ENCODE measurements at regions not wholly inside any gene's neighbourhood (a gene's known extent, or its start where the extent isn't known, plus 50 kb on each side); places are given as distances from the start of the nearest gene placed in this dataset.

DNA sequence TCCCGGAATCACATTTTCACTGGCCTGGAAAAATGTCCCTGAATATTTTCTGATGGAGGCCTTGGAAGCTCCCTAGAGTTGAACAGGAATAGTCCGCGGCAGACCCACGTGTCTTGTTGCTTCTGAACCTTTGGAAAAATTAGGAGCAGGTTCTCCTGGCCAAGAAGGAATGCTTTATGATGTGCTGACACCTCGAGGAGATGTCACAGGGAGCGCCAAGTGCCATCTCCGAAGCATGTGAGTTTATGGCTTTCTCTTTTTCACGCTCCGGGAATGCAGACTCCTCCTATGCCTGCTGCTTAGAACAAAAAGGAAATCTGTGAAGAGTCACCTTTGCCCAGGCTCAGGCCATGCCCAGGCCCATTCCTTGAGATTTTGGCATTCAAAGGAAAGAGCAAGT, 84.6 kb downstream of the BOD1 start:
- no peak overlapping the region for H2AK5ac ChIP-seq (ENCODE audit: low read depth, low read length)
- DNase-seq (ENCODE audit: low read depth in 1 of 2, low spot score in 2 of 2): no peak
- 0 out of 2 replicates have a peak, but pooled peaks cover 2% of the 10 kb centered on the region for H3K23me2 ChIP-seq (ENCODE audit: low read depth, low read length)
- H2BK15ac ChIP-seq (ENCODE audit: low read length): no peak overlapping the region
- no peak overlapping the region for H3K14ac ChIP-seq (ENCODE audit: insufficient read length)
- H3K79me2 ChIP-seq (ENCODE audit: control insufficient read depth in 1 of 2, insufficient read depth in 2 of 2, low read length in 2 of 2): no peaks in the 10 kb centered on the region
- H3K4me3 ChIP-seq (ENCODE audit: extremely low read depth in 1 of 4, insufficient read depth in 2 of 4, low read depth in 3 of 4, low read length in 4 of 4): no peak overlapping the region
- no peak overlapping the region for H3K56ac ChIP-seq (replicated peaks; ENCODE audit: insufficient read length, low read depth, low read length)
- no peaks in the 10 kb centered on the region for H3K79me1 ChIP-seq (ENCODE audit: low read depth, low read length)
- no peak overlapping the region for H3K9ac ChIP-seq (replicated peaks in 1 of 4; ENCODE audit: extremely low read depth in 1 of 4, low read depth in 3 of 4, low read length in 3 of 4)
- FAIRE-seq: no peak
- H3K4me2 ChIP-seq (ENCODE audit: insufficient read depth in 1 of 2, low read depth in 2 of 2, low read length in 2 of 2): no peak overlapping the region
- no peak overlapping the region for H4K8ac ChIP-seq (ENCODE audit: extremely low read depth, insufficient read depth, low read length)
- H2BK120ac ChIP-seq (replicated peaks; ENCODE audit: low read depth, low read length): no peak overlapping the region
- no peaks in the 10 kb centered on the region for H4K20me1 ChIP-seq (replicated peaks in 1 of 2; ENCODE audit: control insufficient read depth in 1 of 2, insufficient read depth in 2 of 2, low read length in 2 of 2)
- H2BK5ac ChIP-seq (ENCODE audit: low read depth, low read length): no peak overlapping the region
- no peak overlapping the region for H4K5ac ChIP-seq (ENCODE audit: insufficient read length, low read depth, low read length)
- H3K18ac ChIP-seq (ENCODE audit: extremely low read depth, low read length): no peak overlapping the region
- H3K36me3 ChIP-seq (ENCODE audit: control insufficient read depth in 2 of 4, insufficient read depth in 4 of 4, low read length in 3 of 4): no peaks in the 10 kb centered on the region
- no peaks in the 10 kb centered on the region for H3K4me1 ChIP-seq (replicated peaks in 1 of 4; ENCODE audit: control insufficient read depth in 3 of 4, insufficient read depth in 4 of 4, low read length in 3 of 4)
- H3K9me3 ChIP-seq (ENCODE audit: insufficient read depth in 2 of 2, low read depth in 1 of 2, low read length in 1 of 2): no peaks in the 10 kb centered on the region
- peaks cover 0 to 1% (median 0%) of the 10 kb centered on the region in 4 experiments; a peak in 2 of 7 replicates for H3K27me3 ChIP-seq (replicated peaks in 1 of 4; ENCODE audit: control insufficient read depth in 3 of 4, extremely low read depth in 1 of 4, insufficient read depth in 3 of 4, low read length in 3 of 4)
- H3K4ac ChIP-seq (replicated peaks; ENCODE audit: insufficient read length, low read depth, low read length): no peak overlapping the region
- H2BK20ac ChIP-seq (ENCODE audit: low read length): no peak overlapping the region
- no peak overlapping the region for H4K91ac ChIP-seq (replicated peaks; ENCODE audit: insufficient read length, low read length)
- POLR2A ChIA-PET (ENCODE audit: partially characterized antibody): no interaction called here
- H2AFZ ChIP-seq (ENCODE audit: low read length): no peak overlapping the region
- H2BK12ac ChIP-seq (ENCODE audit: low read depth, low read length): no peak overlapping the region
- H3K23ac ChIP-seq (ENCODE audit: insufficient read length): no peak overlapping the region
- no peak overlapping the region for H3K27ac ChIP-seq (ENCODE audit: low read depth, low read length)
- CTCF ChIA-PET (ENCODE audit: partially characterized antibody): interaction anchor here (0.7 to 2.5 kb wide), 4 partner anchors 22 to 80 kb away, joined by 3 to 8 read pairs (median 4); no protein-coding TSS in a partner anchor
- 93% methylated on average over 9 of the region's 9 CpGs; no CpG with 5 or more reads in 1 of the 2 experiments for WGBS, 2 experiments (ENCODE audit: extremely low coverage in 1 of 2, insufficient coverage in 1 of 2, insufficient read length in 1 of 2, insufficient replicate concordance in 2 of 2, low coverage in 1 of 2, low lambda C conversion rate in 2 of 2, missing lambda C conversion rate in 1 of 2)
- no peak for TF ChIP-seq RAD21 (IDR thresholded peaks at IDR 0.05 in 1 of 2, conservative IDR thresholded peaks at IDR 0.05 in 1 of 2; ENCODE audit: low read depth in 2 of 2, low read length in 2 of 2)
- TF ChIP-seq POLR2AphosphoS5 (IDR thresholded peaks at IDR 0.05; ENCODE audit: low read depth, low read length): no peak
- TF ChIP-seq, protein P1, sequence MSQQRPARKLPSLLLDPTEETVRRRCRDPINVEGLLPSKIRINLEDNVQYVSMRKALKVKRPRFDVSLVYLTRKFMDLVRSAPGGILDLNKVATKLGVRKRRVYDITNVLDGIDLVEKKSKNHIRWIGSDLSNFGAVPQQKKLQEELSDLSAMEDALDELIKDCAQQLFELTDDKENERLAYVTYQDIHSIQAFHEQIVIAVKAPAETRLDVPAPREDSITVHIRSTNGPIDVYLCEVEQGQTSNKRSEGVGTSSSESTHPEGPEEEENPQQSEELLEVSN (IDR thresholded peaks at IDR 0.05): no peak
- no peak for TF ChIP-seq SIX5 (IDR thresholded peaks at IDR 0.05; ENCODE audit: low read depth, low read length)
- TF ChIP-seq TEAD4 (IDR thresholded peaks at IDR 0.05; ENCODE audit: low read depth, low read length): no peak
- no peak for TF ChIP-seq KDM4A (IDR thresholded peaks at IDR 0.05; ENCODE audit: low read depth, low read length, severe bottlenecking)
- TF ChIP-seq SRF (IDR thresholded peaks at IDR 0.05; ENCODE audit: low read depth, low read length): no peak
- TF ChIP-seq TCF12 (IDR thresholded peaks at IDR 0.05; ENCODE audit: low read depth, low read length): no peak
- no peak for TF ChIP-seq FOSL1 (IDR thresholded peaks at IDR 0.05; ENCODE audit: insufficient read depth, low read depth, low read length)
- no peak for TF ChIP-seq YY1 (IDR thresholded peaks at IDR 0.05; ENCODE audit: low read depth, low read length)
- TF ChIP-seq KDM5A (IDR thresholded peaks at IDR 0.05; ENCODE audit: low read length): no peak
- TF ChIP-seq RNF2 (IDR thresholded peaks at IDR 0.05; ENCODE audit: borderline replicate concordance, low read depth, low read length, missing control alignments, poor library complexity, severe bottlenecking): no peak
- no peak for TF ChIP-seq NRF1 (IDR thresholded peaks at IDR 0.05; ENCODE audit: low read depth, low read length)
- no peak for TF ChIP-seq SP1 (IDR thresholded peaks at IDR 0.05; ENCODE audit: low read depth, low read length)
- TF ChIP-seq MAFK (IDR thresholded peaks at IDR 0.05; ENCODE audit: low read depth, low read length): no peak

Data from H1 (cell line).